AG20443 (cell line): ENCODE measurements at regions not wholly inside any gene's neighbourhood (a gene's known extent, or its start where the extent isn't known, plus 50 kb on each side); places are given as distances from the start of the nearest gene placed in this dataset.
A peak's percentile ranks its signal among the peaks of the same experiment; 100 is the strongest.

Source experiments
- DNase-seq: peaks from one replicate; pipeline ENCODE4 v3.0.0; 2012; ENCODE audit warnings: low spot score, mixed read lengths

DNA sequence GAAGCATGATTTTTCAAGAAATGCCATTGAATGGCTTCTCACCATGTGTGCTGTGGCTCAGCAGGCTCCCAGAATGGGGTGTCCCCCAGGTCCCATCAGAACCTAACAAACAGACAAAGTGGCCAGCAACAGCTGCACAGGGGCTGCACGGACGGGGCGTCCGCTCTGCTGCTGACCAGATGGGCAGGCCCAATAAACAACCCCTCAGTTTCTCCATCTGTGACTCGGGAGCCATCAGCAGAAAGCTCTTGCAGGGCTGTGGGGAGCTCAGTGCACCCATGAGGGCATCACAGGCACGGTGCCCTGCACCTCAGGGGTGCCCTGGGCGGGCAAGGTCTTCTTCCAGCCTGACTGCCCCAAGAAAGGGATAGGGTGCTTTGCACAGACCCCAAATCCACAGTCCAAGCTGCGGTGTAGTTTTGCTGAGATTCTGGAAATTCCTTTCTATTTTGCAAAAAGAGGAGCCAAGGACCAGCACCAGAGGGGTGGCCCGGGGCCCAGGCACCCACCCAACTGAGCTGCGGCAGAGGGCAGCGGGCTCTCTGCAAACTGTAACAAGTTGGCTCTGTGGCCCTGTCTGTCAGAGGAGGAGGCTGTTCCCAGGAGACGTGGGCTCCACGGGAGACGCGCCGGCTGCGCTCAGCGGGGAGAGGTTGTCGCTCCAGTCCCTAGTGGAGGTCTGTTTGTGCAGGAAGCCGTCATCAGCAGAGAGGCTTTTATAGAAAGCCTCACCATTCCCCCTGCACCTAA, 138.7 kb upstream of the PPP1R26 start:
- DNase-seq: no peak

DNA sequence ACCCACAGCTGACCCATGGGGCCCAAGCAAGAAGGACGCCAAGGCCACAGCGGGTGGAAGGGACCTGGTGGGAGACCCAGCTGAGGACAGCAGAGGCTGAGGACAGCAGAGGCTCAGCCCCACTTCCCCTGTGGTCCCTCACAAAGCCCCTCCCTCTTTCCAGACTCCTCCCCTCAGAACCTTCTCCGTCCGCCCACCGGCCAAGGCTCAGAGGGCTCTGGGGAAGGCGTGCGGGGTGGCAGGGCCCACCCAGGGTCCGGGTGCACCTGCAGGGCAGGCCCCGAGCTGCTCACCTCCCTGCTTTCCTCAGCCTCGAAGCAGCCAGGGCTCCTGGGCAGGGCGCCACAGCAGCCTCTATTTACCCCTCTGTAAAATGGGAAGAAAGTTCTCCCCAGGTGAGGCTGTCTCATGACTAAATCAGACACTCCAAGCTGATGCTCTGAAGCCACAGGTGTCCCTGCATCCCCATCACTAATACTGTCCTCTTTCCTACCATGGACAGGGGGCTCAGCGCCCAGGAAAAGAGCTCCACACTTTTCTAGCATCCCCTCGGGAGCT, 137.9 kb upstream of the PPP1R26 start:
- DNase-seq: no peak

DNA sequence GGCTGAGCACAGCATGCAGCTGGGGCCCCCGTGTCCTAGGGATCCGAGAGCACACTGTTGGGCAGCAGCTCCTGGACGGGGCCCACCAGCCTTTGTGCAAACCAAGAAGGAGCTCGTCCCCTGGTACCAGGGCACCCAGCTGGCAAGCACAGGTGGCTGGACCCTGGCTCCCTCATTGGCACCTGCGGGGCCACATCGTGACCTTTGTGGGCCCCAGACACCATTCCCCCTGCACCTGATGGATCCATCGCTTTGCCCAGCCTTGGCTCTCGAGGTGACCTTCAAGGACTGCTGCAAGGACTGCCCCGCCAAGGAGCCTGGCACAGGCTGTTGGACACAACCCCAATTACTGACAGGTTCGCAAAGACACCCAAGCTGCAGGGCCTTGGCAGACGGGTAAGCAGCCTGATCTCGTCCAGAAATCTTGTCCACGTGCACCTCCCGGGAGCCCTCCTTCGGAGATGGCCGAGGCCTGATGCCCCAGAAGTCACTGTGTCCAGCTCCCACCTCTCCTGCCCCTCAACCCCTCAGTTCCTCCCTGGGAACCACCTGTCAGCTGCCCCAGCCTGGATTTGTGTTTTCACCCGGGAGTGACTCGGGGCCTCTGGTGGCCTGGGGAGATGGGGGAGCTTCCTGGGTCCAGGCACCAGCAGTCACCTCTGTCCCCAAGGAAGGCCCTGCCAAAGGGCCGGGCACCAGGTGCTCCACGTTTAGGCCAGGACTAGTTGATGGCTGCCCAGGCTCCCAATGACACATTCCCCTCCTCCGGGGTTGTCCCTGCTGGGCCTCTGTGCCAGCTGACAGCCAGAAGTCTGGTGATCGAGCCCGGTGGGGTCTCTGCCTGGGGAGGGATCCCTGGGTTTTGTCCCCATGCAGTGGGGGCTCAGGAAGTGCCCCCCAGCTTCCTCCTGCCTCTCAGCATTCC, 137.1 kb upstream of the PPP1R26 start:
- no peak for DNase-seq

DNA sequence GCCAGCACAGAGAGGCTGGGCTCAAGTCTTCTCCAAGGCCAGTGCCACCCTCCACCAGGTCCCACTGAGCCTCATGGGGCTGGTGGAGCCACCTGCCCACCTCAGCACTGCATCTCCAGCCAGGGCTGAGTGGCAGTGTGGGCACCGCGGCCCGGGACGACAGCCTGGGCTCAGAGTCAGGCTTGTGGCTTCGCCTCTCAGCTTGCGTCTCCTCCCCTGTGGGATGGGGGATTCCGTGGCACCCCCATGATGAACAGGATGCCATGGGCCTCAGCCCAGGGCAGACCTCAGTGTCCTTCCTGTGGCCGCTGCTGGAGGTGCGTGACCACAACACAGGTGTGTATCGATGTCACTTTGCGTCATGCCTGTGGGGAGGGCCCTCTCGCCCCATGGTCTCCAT, 136.4 kb upstream of the PPP1R26 start:
- DNase-seq: no peak

DNA sequence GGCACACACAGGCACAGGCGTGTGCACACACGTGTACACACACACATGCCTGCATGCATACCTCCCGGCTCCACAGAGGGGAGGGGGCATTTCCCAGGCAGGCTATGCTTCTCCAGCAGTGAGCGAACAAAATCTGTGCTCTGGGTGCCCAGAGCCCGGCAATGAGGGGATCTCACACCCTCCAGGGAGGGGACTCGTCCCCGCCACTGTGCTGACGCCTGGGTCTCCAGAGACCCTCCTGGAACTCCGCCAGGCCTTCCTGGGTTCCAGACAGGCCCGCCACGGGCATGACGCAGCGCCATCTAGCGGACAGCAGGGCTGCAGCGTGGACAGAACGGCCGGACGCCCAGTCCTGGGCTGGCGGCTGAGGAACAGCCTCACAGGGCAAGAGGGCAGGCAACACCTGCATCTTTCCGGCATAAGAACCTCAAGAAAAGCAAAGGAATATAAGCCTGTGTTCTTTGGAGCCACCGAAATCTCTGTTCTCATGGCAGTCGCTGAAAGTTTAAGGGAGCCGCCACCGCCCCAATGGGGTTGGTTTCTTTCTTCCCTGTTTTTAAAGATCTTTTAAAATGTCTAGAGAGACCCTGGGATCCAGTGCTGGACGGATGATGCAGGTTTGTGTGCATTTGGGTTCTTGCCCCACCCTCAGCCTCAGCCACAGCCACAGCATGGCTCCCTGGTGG, 135.6 kb upstream of the PPP1R26 start:
- peak; percentile 88 for DNase-seq

DNA sequence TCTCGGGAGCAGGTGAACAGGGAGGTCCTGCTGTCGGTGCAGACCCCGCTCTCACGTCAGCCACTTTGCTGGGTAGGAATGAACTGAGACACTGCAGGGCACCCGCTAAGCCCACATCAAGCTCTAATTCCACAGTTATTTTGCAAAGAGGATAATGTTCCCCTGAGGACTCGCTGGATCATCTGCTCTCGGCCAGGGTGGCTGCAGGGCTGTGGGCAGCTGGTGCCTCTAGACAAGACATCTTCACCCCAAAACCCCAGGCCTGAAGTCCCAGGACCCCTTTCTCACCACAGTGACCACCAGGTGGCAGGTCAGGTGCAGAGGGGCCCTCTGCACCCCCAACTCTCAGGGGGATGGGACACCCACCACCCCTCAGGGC, 135.1 kb upstream of the PPP1R26 start:
- DNase-seq: no peak

DNA sequence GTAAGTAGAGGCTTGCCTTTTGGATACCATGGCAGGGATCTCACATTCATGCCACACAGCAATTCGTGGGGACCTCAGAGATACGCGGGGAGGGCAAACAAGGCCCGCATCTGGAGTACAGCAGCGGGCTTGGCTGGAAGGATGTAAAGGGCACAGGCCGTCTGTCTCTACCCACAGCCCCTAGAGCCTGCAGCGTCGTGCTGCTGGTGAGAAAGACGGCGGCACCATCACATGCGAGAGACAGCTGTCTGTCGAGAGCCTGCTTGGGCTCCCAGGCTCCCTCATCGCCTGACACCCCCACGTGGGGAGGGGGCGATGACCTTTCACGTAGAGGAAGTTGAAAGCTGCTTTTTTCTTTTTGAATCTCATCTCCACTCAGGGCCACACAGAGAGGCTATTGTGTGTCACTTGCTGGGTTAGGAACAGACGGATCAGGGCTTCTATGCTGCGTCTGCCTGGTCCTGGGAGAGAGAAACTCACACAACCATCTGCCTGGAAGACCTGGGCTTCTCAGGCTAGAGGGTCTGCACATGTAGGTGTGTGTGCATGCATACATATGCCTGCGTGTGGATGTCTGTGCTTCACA, 134.6 kb upstream of the PPP1R26 start:
- DNase-seq: no peak

DNA sequence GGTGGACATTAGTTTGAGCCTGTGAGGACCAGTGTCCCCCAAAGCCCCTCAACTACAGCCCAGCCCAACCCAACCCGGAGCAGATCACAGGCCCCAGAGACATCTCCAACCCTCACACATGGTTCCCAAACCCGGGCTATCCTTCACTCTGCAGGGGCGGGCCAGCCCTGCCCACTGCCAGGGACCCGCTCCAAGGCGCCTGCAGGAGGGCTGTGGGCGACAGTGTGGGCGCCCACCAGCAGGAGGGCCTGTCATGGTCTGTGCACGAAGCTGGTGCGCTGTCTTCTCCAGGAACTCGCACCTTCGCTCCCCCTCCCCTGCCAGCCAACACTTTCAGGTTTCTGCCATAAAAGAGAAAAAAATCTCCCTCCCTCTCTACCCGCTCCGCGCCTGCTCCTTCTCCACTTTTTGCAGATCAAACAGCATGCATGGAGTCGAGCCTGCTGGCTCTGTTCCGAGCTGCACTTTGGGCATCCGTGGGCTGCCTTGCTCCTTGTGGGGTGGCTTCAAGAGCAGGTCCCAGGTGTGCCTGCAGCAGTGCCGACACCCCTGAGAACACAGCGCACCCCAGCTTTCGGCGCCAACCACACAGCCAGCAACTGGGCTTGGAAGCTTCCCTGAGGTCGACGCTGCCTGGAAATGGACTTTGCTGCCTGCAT, 133.7 kb upstream of the PPP1R26 start:
- no peak for DNase-seq

DNA sequence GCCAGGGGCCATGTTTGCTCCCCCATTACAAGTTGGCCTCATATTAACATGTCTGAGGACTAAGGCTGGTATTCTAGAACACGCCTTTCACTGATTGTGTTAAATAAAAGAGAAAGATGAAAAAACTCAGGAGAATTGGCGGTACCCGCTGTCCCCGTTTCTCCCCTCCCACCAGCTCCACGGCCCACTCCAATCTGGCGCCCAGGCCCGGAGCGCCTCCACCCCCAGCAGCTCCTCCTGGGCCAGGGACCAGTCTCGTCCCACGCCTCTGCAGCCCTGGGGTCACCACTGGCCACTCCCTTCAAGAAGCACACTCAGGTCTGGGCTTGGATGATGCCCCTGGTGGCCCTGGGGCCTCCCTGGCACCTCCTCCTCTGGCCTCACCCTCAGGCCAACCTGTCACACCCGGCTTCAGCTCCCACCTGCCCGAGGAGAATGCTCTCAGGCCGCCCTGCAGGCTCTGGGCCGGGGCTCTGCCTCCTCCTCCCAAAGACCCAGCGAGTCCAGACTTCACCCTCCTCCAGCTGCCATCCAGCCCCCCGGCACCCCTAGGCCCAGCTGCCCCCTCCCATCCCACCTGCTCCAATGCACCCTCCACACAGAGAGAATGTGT, 133.0 kb upstream of the PPP1R26 start:
- no peak for DNase-seq

DNA sequence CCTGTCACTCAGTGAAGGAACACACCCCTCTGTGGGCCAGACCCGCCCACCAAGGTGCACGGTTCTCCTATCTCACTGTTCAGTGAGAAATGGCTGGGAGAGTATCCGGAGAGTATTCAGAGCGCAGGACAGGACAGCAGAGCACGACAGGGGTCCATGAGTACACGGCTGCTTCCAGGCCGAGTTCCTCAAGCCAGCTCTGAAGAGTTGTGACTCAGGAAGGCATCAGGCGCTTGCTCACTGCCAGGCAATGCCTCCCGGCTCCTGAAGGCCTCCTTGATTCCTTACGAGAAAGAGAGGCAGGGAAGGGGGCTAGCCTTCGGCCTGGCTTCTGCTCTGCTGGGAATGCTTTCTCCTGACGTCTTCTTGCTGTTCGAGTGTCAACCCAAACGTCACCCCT, 132.1 kb upstream of the PPP1R26 start:
- DNase-seq: no peak

DNA sequence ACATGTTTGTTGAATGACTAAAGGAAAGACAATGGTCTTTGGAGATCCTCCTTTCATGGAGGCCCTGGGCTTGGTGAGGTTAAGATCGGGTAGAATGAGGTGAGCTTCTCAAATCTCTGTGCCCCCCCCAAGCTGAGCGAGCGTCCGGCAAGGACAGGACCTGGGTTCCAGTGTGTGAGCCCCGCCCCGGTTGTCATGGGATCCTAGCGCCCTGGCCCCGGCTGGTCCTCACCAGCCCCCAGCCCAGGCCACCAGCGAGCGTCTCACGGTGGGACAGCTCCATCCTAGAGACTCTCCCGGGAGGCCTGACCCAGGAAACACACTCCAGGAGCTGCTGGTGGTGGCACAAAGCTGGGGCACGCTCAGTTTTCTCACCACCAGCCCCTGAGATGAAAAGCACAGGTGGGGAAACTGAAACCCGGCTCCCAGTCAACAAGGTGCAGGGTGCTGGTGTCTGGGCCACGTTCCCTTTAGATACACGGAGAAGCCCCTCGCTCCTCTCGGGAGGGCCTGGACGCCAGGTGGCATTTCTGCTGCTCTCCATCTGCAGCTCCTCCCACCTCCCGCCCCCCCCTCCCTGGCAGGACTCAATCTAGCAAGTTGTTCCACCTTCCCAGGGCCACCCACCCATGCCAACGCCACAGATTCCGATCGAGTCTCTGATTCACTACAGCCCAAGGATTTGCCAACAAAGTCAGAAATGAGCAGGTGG, 131.3 kb upstream of the PPP1R26 start:
- no peak for DNase-seq

DNA sequence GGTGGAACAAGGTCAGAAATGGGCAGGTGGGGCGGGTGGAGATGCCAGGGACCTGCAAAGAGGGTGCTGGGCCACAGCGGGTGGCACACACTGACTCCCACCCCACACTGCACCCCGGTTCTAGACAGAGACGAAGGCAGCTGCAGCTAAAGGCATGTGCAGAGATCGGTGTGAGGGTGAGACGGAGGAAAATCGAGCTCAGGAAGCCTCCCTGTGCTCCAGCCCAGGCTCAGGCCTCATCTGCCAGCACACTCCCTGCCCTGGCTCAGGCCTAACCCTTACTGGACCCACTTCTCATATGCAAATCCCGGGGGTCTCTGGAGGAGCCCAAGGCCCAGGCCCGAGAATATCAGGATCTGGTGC, 130.8 kb upstream of the PPP1R26 start:
- DNase-seq: no peak

DNA sequence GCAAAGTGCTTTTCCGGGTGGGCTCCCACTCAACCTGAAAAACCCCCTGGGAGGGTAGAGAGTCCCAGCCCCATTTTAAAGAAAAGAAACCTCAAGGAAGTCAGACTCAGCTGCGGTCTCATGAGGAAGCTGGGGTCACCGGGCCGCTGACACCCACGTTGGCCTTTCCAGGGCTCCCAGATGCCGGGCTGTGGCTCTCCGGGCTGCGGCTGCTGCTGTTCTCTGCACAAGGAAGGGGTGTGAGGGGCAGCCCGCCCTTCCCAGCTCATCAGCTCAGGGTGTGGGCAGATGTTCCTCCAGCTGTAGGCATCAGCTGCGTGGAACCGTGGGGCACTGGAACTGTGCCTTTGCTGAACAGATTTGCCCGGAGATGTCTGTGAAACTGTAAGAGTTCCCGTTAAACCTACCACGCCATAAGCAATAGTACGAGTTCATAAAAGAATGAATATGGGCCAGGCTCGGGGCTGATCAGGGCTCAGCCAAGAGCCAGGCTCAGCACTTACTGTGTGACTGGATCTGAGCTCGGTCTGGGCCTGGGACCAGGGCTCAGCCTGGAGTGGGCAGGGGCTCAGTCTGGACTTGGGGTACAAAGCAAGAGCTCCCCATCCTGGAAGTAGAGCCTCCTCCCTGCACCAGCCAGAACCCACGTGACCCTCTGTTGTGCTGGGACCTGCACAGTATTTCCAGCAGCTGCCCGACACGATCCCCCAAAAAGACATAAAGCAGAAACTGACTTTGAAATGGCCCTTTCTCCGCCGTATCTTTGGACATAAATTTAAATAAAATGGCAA, 130.2 kb upstream of the PPP1R26 start:
- no peak for DNase-seq

DNA sequence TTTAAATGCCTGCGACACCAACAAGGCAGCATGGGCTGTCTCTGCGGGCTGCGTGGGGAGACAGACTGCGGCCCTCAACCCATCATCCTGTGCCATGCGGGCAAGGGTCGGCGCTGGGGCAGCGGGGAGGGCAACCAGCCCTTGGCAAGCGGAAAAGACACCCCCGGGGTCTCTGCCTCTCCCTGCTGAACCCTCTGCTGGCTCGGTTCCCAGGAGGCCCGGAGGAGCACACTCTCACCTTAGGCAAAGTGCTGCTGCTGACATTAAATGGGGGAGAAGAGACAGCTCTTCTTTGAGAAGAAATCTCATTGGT, 129.6 kb upstream of the PPP1R26 start:
- DNase-seq: no peak

DNA sequence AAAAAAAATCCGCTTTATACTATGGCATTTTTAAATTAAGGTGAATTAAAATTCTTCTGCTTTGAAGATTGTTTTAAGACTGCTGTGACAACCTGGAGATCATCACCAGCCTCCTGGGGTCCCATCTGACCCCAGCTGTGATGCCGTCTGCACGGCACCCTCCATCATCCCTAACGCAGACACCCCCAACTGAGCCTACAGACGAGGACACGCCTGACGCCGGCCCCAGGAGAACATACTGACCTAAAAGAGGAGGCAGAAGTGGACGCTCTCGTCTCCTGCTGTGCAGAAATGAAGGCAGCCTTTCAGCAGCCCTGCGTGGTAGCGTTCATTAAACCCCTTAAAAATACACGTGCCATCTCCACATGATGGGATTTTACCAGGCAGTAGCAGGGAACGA, 125.6 kb upstream of the PPP1R26 start:
- no peak for DNase-seq

DNA sequence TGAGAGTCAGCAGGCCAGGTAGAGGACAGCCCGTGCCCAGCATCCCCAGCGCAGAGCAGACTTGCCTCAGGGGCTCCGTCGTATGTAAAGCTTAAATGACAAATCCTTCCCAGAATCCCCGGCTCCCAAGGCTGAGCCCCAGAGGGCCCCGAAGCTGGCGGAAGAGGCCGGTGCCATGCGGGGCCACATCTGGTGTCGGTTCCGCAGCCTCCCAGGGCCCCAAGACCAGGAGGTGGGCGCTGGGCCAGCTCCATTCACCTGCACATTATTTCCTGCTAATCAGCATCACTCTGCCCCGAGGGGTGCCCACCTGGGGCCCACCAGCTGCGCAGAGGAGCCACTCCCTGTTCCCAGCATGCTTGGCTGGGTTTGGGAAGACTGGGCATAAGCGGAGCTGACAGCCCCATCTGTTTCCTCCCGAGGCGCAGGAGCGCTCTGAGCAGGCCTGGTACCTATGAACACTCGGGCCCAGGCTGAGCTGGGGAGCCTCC, 124.0 kb upstream of the PPP1R26 start:
- DNase-seq: no peak

DNA sequence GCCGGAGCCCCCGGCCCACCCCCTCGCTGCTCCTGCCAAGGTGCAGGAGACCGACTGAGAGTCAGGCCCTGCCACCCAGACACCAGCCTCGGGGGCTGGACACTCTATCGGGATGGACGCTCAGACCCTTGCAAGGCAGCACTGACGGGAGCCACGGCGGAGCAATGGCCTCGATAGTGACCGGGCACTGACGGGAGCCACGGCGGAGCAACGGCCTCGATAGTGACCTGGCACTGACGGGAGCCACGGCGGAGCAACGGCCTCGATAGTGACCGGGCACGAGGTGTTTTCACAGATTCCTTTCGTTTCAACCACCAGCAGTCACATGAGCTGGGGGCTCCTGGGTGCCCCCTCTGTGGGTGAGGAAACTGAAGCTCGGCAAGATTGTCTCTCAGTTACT, 123.6 kb upstream of the PPP1R26 start:
- no peak for DNase-seq

DNA sequence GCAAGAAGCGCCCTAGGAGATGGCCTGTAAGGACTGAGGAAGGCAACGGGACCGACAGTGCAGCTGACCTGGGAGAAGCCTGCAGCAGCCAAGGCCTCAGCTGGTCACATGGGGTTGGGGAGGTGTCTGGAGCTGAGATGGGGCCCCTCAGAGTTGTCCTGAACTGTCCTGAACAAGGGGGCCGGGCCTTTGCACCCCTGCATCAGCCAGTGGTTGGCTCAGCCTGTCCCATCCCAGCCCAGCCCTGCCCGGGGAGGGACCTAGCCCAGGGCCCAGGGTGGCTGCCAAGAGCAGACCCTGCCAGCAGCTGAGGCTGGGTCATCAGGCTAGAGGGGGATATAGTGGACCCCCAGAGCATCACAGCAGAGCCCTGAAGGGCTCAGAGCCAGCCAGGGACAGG, 122.8 kb upstream of the PPP1R26 start:
- no peak for DNase-seq

DNA sequence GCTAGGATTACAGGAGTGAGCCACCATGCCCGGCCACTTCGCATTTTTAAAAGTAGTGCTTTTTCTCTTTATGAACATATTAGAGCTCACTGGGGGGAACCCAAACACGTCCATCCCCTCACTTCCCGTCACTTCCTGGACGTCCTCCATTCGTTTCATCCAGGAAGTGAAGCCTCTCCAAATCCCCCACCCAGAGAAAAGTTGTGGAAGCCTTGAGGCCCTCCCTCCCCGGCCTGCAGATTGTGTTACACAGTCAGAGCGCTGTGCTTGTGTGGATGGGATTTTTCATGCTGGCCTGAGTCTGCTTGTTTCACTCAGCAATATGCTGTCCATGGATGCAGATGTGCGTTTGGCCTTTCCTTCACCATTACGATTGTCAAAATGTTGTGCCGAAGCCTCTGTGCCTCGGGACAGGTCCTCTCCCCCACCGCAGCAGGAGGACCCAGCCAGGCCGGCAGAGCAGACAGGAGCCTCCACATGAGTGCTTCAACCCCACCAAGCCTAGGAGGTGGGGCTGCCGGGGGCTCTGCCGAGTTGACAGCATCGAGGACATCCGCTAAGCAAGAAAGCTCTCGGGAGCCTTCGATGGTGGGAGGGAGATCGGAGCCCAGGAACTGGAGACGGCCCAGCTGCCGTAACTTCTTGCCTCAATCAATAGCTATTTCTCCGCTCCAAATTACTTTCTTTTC, 121.6 kb upstream of the PPP1R26 start:
- DNase-seq: no peak
